Testis (tissue), 2 donors: ENCODE measurements at regions not wholly inside any gene's neighbourhood (a gene's known extent, or its start where the extent isn't known, plus 50 kb on each side); places are given as distances from the start of the nearest gene placed in this dataset.

Experiments used
- POLR2A ChIP-seq: fragments of 450-650 bp; IDR thresholded peaks from one replicate; pipeline ENCODE4 v1.6.1; 2017; ENCODE audit warnings: antibody characterized with exemption, mild to moderate bottlenecking, moderate library complexity
- TF ChIP-seq, protein P1 (sequence below), 3 experiments: fragments of 450-650 bp in 2 of 3; fragments of 200-600 bp in 1 of 3; sonication (generic) in 1 of 3; IDR thresholded peaks; one replicate each; pipeline ENCODE4 v1.5.1; 2016 to 2019; ENCODE audit warnings: antibody characterized with exemption in 3 of 3, mild to moderate bottlenecking in 2 of 3, moderate library complexity in 1 of 3

- TF ChIP-seq, protein P1, sequence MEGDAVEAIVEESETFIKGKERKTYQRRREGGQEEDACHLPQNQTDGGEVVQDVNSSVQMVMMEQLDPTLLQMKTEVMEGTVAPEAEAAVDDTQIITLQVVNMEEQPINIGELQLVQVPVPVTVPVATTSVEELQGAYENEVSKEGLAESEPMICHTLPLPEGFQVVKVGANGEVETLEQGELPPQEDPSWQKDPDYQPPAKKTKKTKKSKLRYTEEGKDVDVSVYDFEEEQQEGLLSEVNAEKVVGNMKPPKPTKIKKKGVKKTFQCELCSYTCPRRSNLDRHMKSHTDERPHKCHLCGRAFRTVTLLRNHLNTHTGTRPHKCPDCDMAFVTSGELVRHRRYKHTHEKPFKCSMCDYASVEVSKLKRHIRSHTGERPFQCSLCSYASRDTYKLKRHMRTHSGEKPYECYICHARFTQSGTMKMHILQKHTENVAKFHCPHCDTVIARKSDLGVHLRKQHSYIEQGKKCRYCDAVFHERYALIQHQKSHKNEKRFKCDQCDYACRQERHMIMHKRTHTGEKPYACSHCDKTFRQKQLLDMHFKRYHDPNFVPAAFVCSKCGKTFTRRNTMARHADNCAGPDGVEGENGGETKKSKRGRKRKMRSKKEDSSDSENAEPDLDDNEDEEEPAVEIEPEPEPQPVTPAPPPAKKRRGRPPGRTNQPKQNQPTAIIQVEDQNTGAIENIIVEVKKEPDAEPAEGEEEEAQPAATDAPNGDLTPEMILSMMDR (IDR thresholded peaks at IDR 0.05) = no peak
- TF ChIP-seq POLR2A = no peak
These were observed 239.4 kb downstream of the KCNJ2 start for GRCh38 chr17:70408768-70409167.
